ENCODE measurements at regions not wholly inside any gene's neighbourhood (a gene's known extent, or its start where the extent isn't known, plus 50 kb on each side); places are given as distances from the start of the nearest gene placed in this dataset.

DNA sequence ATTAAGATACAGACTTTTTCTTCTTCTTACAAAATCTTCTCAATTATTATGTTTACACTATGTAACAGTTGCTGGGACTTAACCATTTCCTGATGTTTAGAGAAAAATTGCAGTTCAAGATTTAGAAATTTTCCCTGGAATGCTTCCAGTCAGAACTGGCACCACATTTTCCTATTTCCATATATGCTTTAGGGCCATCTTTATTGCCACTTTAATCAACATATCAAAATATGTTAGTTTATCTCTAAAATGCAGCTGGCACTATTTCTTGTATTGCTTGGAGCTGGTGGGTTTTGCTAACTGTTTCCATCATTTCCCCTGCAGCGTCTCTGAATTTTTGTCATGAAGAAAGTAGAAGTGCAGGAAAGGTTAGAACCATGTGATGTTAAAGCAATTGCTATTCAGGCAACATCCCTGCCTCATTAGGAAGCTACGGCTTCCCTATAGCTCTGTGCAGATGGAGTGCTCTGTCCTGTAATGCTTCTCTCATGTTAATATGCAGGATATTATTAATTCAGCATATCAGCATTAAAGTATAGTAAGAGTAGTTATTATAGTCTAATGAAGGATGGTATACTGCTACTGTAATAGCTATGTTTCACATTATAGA is 269.1 kb downstream of the MTRR start:
- CTCF ChIA-PET (ENCODE audit: partially characterized antibody) = no interaction called here
- H3K36me3 ChIP-seq (ENCODE audit: insufficient read depth, low read length) = no peaks in the 10 kb centered on the region
- H3K4me1 ChIP-seq (ENCODE audit: insufficient read depth, low read length) = no peaks in the 10 kb centered on the region
- no peaks in the 10 kb centered on the region for H3K27me3 Mint-ChIP-seq
- intact Hi-C loops (cut with micrococcal nuclease) = no loop called here
- DNase-seq = no peak
- peaks cover 0 to 2% (median 0%) of the 10 kb centered on the region in 8 donors for H3K9me3 Mint-ChIP-seq
- no peaks in the 10 kb centered on the region for H3K36me3 Mint-ChIP-seq
- H3K27ac Mint-ChIP-seq = no peak overlapping the region
- no peak overlapping the region for H3K27ac ChIP-seq (ENCODE audit: low read depth, low read length)
- H3K4me3 Mint-ChIP-seq = no peak overlapping the region
- no peaks in the 10 kb centered on the region for H3K9me3 ChIP-seq (ENCODE audit: control insufficient read depth in 1 of 2, low read length in 2 of 2)
- POLR2A ChIA-PET (ENCODE audit: partially characterized antibody) = no interaction called here
- no peak overlapping the region for H3K4me3 ChIP-seq (ENCODE audit: low read length in 2 of 2)
- no peaks in the 10 kb centered on the region for H3K27me3 ChIP-seq (ENCODE audit: insufficient read depth, low read length)
- H3K4me1 Mint-ChIP-seq = peaks cover 0 to 7% (median 1%) of the 10 kb centered on the region in 4 donors

DNA sequence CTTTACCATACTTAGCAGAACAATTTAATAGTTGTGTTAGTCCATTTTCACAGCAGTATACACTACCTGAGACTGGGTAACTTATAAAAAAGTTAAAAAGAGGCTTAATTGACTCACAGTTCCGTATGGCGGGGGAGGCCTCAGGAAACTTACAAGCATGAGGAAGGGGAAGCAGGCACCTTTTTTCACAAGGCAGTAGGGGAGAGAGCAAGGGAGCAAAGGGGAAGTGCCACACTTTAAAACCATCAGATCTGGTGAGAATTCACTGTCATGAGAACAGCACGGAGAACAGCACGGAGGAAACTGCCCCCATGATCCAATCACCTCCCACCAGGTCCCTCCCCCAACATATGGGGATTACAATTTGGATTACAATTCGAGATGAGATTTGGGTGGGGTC is 269.9 kb downstream of the MTRR start:
- Mint-ChIP-seq H3K4me3 (peak overlapping the region in 1 of 8 donors; percentile 35), H3K27ac (no peak overlapping the region), H3K4me1 (peaks cover 0 to 7% (median 1%) of the 10 kb centered on the region in 4 donors), H3K9me3 (peaks cover 0 to 2% (median 0%) of the 10 kb centered on the region in 8 donors), H3K27me3 (no peaks in the 10 kb centered on the region), H3K36me3 (no peaks in the 10 kb centered on the region)
- ChIA-PET POLR2A (ENCODE audit: partially characterized antibody) (no interaction called here), CTCF (ENCODE audit: partially characterized antibody) (no interaction called here)
- intact Hi-C loops (cut with micrococcal nuclease) = no loop called here
- H3K4me3 ChIP-seq (ENCODE audit: low read length in 2 of 2) = no peak overlapping the region
- no peak for DNase-seq
- no peaks in the 10 kb centered on the region for H3K9me3 ChIP-seq (ENCODE audit: control insufficient read depth in 1 of 2, low read length in 2 of 2)
- H3K27me3 ChIP-seq (ENCODE audit: insufficient read depth, low read length) = no peaks in the 10 kb centered on the region
- no peaks in the 10 kb centered on the region for H3K4me1 ChIP-seq (ENCODE audit: insufficient read depth, low read length)
- no peaks in the 10 kb centered on the region for H3K36me3 ChIP-seq (ENCODE audit: insufficient read depth, low read length)
- no peak overlapping the region for H3K27ac ChIP-seq (ENCODE audit: low read depth, low read length)

GRCh38 chr5:8150791-8151190 is 281.8 kb downstream of the MTRR start:
- no peaks in the 10 kb centered on the region for H3K27me3 ChIP-seq (ENCODE audit: insufficient read depth, low read length)
- ChIA-PET CTCF (ENCODE audit: partially characterized antibody) (no interaction called here), POLR2A (ENCODE audit: partially characterized antibody) (no interaction called here)
- H3K4me3 ChIP-seq (ENCODE audit: low read length in 2 of 2) = no peak overlapping the region
- H3K36me3 ChIP-seq (ENCODE audit: insufficient read depth, low read length) = no peaks in the 10 kb centered on the region
- no peaks in the 10 kb centered on the region for H3K4me1 ChIP-seq (ENCODE audit: insufficient read depth, low read length)
- H3K4me1 Mint-ChIP-seq = no peaks in the 10 kb centered on the region
- H3K9me3 ChIP-seq (ENCODE audit: control insufficient read depth in 1 of 2, low read length in 2 of 2) = no peaks in the 10 kb centered on the region
- H3K27me3 Mint-ChIP-seq = no peaks in the 10 kb centered on the region
- no peaks in the 10 kb centered on the region for H3K36me3 Mint-ChIP-seq
- H3K27ac Mint-ChIP-seq = no peak overlapping the region
- H3K9me3 Mint-ChIP-seq = peaks cover 0 to 7% (median 2%) of the 10 kb centered on the region in 8 donors
- DNase-seq = no peak
- peak overlapping the region in 1 of 8 donors; percentile 24 for H3K4me3 Mint-ChIP-seq
- H3K27ac ChIP-seq (ENCODE audit: low read depth, low read length) = no peak overlapping the region
- intact Hi-C loops (cut with micrococcal nuclease) = no loop called here

DNA sequence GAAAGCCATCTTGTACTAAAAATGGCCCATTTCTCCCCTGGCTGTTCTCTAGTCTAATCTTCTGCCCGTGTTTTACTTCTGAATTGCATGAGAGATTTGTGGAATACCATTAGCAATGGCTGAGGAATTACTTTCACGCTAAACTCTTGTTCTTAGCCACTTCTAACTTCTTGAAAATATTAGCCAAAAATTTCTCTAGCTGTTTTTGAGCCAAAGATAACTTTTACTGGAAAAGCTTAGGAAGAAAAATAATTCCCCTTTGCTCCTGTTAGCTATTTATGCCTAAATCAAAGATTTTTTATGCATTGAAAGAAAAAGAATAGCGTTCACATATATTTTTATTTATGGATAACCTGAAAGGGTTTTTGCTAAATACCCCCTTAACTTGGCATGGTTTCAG is 287.8 kb downstream of the MTRR start:
- H3K4me3 Mint-ChIP-seq = no peak overlapping the region
- no peaks in the 10 kb centered on the region for H3K27me3 Mint-ChIP-seq
- no peaks in the 10 kb centered on the region for H3K36me3 Mint-ChIP-seq
- no peak for DNase-seq
- no peaks in the 10 kb centered on the region for H3K36me3 ChIP-seq (ENCODE audit: insufficient read depth, low read length)
- H3K27me3 ChIP-seq (ENCODE audit: insufficient read depth, low read length) = no peaks in the 10 kb centered on the region
- H3K4me1 ChIP-seq (ENCODE audit: insufficient read depth, low read length) = no peaks in the 10 kb centered on the region
- H3K4me3 ChIP-seq (ENCODE audit: low read length in 2 of 2) = no peak overlapping the region
- no peaks in the 10 kb centered on the region for H3K4me1 Mint-ChIP-seq
- no peak overlapping the region for H3K27ac Mint-ChIP-seq
- CTCF ChIA-PET (ENCODE audit: partially characterized antibody) = no interaction called here
- H3K9me3 ChIP-seq (ENCODE audit: control insufficient read depth in 1 of 2, low read length in 2 of 2) = no peaks in the 10 kb centered on the region
- POLR2A ChIA-PET (ENCODE audit: partially characterized antibody) = no interaction called here
- no peak overlapping the region for H3K27ac ChIP-seq (ENCODE audit: low read depth, low read length)
- peaks cover 0 to 5% (median 0%) of the 10 kb centered on the region in 8 donors for H3K9me3 Mint-ChIP-seq
- intact Hi-C loops (cut with micrococcal nuclease) = no loop called here

GRCh38 chr5:8157320-8157822 is 288.4 kb downstream of the MTRR start:
- Mint-ChIP-seq H3K27me3 (no peaks in the 10 kb centered on the region), H3K4me3 (no peak overlapping the region), H3K4me1 (no peaks in the 10 kb centered on the region), H3K27ac (no peak overlapping the region), H3K36me3 (no peaks in the 10 kb centered on the region), H3K9me3 (peaks cover 0 to 5% (median 0%) of the 10 kb centered on the region in 8 donors)
- CTCF ChIA-PET (ENCODE audit: partially characterized antibody) = interaction anchor here (0.6 kb wide), 1 partner anchor 43 kb away, joined by 3 read pairs; no protein-coding TSS in a partner anchor
- POLR2A ChIA-PET (ENCODE audit: partially characterized antibody) = no interaction called here
- no peaks in the 10 kb centered on the region for H3K4me1 ChIP-seq (ENCODE audit: insufficient read depth, low read length)
- no peaks in the 10 kb centered on the region for H3K36me3 ChIP-seq (ENCODE audit: insufficient read depth, low read length)
- H3K9me3 ChIP-seq (ENCODE audit: control insufficient read depth in 1 of 2, low read length in 2 of 2) = no peaks in the 10 kb centered on the region
- no peaks in the 10 kb centered on the region for H3K27me3 ChIP-seq (ENCODE audit: insufficient read depth, low read length)
- no peak overlapping the region for H3K4me3 ChIP-seq (ENCODE audit: low read length in 2 of 2)
- intact Hi-C loops (cut with micrococcal nuclease) = no loop called here
- H3K27ac ChIP-seq (ENCODE audit: low read depth, low read length) = no peak overlapping the region
- no peak for DNase-seq

GRCh38 chr5:8176101-8176693 is 307.2 kb downstream of the MTRR start:
- H3K4me1 Mint-ChIP-seq = no peaks in the 10 kb centered on the region
- H3K4me3 Mint-ChIP-seq = no peak overlapping the region
- no peaks in the 10 kb centered on the region for H3K4me1 ChIP-seq (ENCODE audit: insufficient read depth, low read length)
- no peak overlapping the region for H3K27ac ChIP-seq (ENCODE audit: low read depth, low read length)
- H3K27me3 Mint-ChIP-seq = no peaks in the 10 kb centered on the region
- H3K27ac Mint-ChIP-seq = no peak overlapping the region
- no peaks in the 10 kb centered on the region for H3K36me3 ChIP-seq (ENCODE audit: insufficient read depth, low read length)
- intact Hi-C loops (cut with micrococcal nuclease) = no loop called here
- no peaks in the 10 kb centered on the region for H3K27me3 ChIP-seq (ENCODE audit: insufficient read depth, low read length)
- H3K9me3 Mint-ChIP-seq = peaks cover 0 to 3% (median 0%) of the 10 kb centered on the region in 8 donors
- H3K4me3 ChIP-seq (ENCODE audit: low read length in 2 of 2) = no peak overlapping the region
- CTCF ChIA-PET (ENCODE audit: partially characterized antibody) = no interaction called here
- H3K36me3 Mint-ChIP-seq = no peaks in the 10 kb centered on the region
- no peak for DNase-seq
- H3K9me3 ChIP-seq (ENCODE audit: control insufficient read depth in 1 of 2, low read length in 2 of 2) = no peaks in the 10 kb centered on the region
- POLR2A ChIA-PET (ENCODE audit: partially characterized antibody) = no interaction called here

DNA sequence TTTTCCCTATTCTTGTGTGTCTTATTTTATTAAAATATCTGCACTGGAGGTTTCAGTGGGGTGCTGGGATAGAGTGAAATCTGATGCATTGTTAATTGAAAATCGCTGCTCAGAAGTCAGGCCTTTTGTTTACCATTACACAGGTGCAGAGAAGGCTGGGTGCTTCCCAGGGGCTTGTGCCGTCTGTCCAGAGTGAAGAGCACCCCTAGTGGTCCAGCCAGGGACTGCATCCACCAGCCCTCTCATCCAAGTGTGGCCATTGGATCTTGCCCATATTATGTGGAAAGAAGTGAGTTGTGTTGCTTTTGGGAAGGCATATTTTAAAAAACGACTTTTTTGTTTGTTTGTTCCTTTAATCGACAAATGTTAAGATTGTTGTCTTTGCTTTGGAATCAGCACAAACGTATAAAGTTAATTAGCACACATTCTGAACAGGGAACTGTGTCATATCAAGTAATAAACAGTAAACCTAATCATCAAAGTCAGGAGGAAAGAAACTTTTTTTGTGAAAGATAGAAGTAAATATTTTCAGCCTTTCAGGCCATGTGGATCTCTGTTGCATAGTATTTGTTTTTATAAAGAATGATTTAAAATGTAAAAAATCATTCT is 315.6 kb downstream of the MTRR start:
- H3K27ac ChIP-seq (ENCODE audit: low read depth, low read length) = no peak overlapping the region
- ChIA-PET CTCF (ENCODE audit: partially characterized antibody) (no interaction called here), POLR2A (ENCODE audit: partially characterized antibody) (no interaction called here)
- H3K9me3 ChIP-seq (ENCODE audit: control insufficient read depth in 1 of 2, low read length in 2 of 2) = no peaks in the 10 kb centered on the region
- no peaks in the 10 kb centered on the region for H3K36me3 Mint-ChIP-seq
- no peaks in the 10 kb centered on the region for H3K4me1 Mint-ChIP-seq
- no peaks in the 10 kb centered on the region for H3K36me3 ChIP-seq (ENCODE audit: insufficient read depth, low read length)
- no peaks in the 10 kb centered on the region for H3K27me3 Mint-ChIP-seq
- H3K4me1 ChIP-seq (ENCODE audit: insufficient read depth, low read length) = no peaks in the 10 kb centered on the region
- no peak overlapping the region for H3K27ac Mint-ChIP-seq
- intact Hi-C loops (cut with micrococcal nuclease) = no loop called here
- no peak overlapping the region for H3K4me3 ChIP-seq (ENCODE audit: low read length in 2 of 2)
- peaks cover 0 to 8% (median under 1%) of the 10 kb centered on the region in 8 donors for H3K9me3 Mint-ChIP-seq
- H3K27me3 ChIP-seq (ENCODE audit: insufficient read depth, low read length) = no peaks in the 10 kb centered on the region
- DNase-seq = peak in 3 of 5 donors; percentile 2 to 4 (median 2)
- no peak overlapping the region for H3K4me3 Mint-ChIP-seq

All from CD4-positive, alpha-beta memory T cell (primary cell).